NCI-H2171 (cell line): ENCODE measurements at regions not wholly inside any gene's neighbourhood (a gene's known extent, or its start where the extent isn't known, plus 50 kb on each side); places are given as distances from the start of the nearest gene placed in this dataset.

Experiments
- DNase-seq: peaks from one replicate; lab custom pipeline; 2025; lab: John Stamatoyannopoulos, UW

GRCh38 chr2:133811409-133812125 is 243.3 kb upstream of the NCKAP5 start:
- no peak for DNase-seq

- no peak for DNase-seq
Observed at GRCh38 chr2:133812826-133813617, 244.8 kb upstream of the NCKAP5 start.

- no peak for DNase-seq
Observed at GRCh38 chr2:133814890-133815289, 246.6 kb upstream of the NCKAP5 start.

DNA sequence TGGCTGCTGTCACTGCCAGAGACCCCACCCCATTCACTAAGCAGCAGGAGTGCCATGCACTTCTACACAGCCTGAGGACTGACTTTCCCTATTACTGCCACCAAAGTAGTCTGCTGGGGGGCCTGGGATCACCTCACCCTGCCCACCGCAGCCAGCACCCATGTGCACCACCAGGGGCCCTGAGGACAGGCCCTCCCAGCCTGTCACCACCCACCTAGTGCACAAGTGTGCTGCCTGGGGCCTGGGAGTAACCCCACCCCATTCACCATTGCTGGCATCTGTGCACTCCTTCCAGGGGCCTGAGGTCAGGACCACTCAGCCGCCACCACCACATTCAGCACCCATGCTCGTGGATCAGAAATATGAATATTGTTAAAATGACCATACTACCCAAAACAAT is 247.8 kb upstream of the NCKAP5 start:
- DNase-seq, result no peak

GRCh38 chr2:133817680-133818566 is 249.7 kb upstream of the NCKAP5 start:
- no peak for DNase-seq

DNA sequence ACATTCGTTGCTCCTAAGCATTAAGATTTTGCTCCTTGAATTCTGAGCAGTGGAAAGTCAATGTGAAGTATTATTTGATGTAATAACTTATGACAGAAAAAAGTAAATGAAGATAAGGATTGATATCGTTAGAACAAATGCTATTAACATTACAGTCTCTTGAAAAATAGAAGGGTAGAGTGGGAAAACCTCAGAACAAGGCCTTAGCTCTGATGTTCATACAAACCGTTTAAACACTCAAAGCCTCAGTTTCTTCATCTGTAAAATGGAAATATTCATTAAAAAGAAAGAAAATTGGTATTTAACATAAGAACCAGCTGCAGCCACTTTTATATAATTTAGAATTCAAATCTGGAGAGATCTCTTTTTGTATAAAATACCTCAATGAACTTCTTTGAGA is 250.4 kb upstream of the NCKAP5 start:
- no peak for DNase-seq

- DNase-seq, result no peak
Observed at GRCh38 chr2:133819906-133820305, 251.6 kb upstream of the NCKAP5 start.

- DNase-seq, result no peak
Observed at GRCh38 chr2:133821107-133821760, 253.0 kb upstream of the NCKAP5 start.

DNA sequence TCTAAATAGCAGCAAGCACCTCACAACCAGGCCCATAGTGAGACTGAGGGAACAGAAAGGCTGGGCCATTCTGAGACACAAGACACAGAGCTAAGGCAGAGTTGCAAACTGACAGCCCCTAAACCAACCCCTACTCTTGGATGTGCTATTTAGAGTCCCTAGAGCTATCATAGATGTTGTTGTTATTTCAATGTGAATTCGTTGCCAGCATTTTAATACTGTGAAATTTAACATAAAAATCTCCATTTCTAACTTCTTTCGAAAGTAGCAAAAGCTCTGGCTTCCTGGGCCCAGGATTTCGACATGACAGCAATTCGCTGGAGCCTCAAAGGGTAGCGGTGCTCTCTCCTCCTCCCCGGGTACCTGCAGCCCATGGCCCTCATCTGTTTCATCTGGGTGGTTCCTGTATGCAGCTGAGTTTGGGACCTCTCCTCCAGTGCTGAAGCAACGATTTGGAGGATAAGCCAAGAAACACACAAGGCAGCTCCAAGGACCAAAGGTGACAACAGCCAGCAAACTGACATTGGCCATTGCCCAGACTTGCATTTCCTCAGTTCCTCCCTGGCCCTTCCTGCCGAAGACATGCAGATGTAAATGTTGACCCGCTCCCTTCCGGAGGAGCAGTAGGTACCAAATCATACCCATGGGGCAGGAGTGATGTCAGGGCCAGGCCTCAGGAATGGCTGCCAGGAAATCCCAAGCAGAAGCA is 254.4 kb upstream of the NCKAP5 start:
- no peak for DNase-seq

DNA sequence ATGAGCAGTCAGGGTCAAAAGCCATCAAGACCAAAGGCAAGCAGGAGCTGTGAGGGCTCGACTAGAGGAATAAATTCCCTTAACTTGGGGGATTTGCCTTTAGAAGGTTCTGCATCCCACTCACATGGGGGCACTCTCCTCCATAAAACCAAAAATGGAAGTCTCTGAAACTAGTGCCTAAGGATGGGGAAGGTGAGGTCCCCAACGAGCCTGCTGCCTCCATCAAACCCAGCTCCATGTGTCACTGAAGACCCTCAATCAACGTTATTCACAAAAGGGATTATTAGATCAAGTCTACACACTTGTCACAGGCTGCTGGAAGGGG is 254.9 kb upstream of the NCKAP5 start:
- no peak for DNase-seq

DNA sequence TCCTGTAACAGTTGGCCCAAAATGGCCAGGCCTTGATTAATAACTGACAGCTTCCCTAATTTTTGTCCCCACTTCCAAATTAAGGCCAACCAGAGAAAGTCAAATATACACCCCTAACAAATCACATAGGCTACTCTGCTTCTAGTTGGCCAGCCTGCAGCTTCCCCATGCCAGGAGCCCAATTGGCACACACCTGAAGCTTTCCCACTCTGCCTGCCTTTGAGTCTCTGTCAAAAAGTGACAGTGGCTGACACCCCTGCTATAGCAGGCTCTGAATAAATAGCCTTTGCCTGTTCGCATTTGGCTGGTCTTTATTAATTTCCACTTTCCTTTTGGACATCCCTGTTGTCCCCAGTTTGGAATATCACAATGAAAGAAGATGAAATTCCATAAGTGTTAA is 256.6 kb upstream of the NCKAP5 start:
- no peak for DNase-seq

DNA sequence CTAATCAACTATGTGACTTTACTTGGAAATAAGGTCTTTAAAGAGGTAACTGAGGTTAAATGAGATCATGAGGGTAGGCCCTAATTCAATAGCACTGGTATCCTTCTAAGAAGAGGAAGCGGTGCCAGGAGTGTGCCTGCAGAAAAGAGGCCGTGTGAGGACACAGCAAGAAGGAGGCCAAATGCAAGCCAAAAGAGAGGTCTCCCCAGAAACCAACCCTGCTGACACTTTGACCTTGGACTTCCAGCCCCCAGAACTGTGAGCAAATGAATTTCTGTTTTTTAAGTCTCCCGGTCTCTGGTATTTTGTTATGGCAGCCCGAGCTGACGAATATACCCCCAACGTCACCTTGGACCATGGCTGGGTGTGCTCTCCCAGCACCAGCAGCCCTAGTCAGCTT is 257.5 kb upstream of the NCKAP5 start:
- no peak for DNase-seq

GRCh38 chr2:133828913-133829312 is 260.6 kb upstream of the NCKAP5 start:
- no peak for DNase-seq

GRCh38 chr2:133829450-133830020 is 261.3 kb upstream of the NCKAP5 start:
- DNase-seq, result no peak

GRCh38 chr2:133833746-133834145 is 265.5 kb upstream of the NCKAP5 start:
- DNase-seq, result no peak

GRCh38 chr2:133835821-133836619 is 267.8 kb upstream of the NCKAP5 start:
- no peak for DNase-seq

GRCh38 chr2:133836691-133837345 is 268.6 kb upstream of the NCKAP5 start:
- DNase-seq, result no peak

- peak; percentile 76 for DNase-seq
Observed at GRCh38 chr2:133837441-133838094, 269.3 kb upstream of the NCKAP5 start.

- no peak for DNase-seq
Observed at GRCh38 chr2:133838642-133839365, 270.5 kb upstream of the NCKAP5 start.
